ENCODE measurements at regions not wholly inside any gene's neighbourhood (a gene's known extent, or its start where the extent isn't known, plus 50 kb on each side); places are given as distances from the start of the nearest gene placed in this dataset.
"Not testable (repeated sequence)": the region's sequence is repeated elsewhere in the genome, so short reads cannot be mapped to it uniquely, and the experiment has no call there.

- DNase-seq (ENCODE audit: low read depth in 2 of 2), result no peak
- TF ChIP-seq CTCF (IDR thresholded peaks at IDR 0.05; ENCODE audit: low read depth, low read length), result no peak
- no peak overlapping the region for H3K4me3 ChIP-seq (replicated peaks in 1 of 2; ENCODE audit: low read depth in 2 of 2, low read length in 2 of 2)
Measured at GRCh38 chrX:42176789-42177188, 253.4 kb upstream of the CASK start.

GRCh38 chrX:42175843-42176242 is 252.5 kb upstream of the CASK start:
- no peak overlapping the region for H3K4me3 ChIP-seq (replicated peaks in 1 of 2; ENCODE audit: low read depth in 2 of 2, low read length in 2 of 2)
- no peak for DNase-seq (ENCODE audit: low read depth in 2 of 2)
- TF ChIP-seq CTCF (IDR thresholded peaks at IDR 0.05; ENCODE audit: low read depth, low read length), result no peak

DNA sequence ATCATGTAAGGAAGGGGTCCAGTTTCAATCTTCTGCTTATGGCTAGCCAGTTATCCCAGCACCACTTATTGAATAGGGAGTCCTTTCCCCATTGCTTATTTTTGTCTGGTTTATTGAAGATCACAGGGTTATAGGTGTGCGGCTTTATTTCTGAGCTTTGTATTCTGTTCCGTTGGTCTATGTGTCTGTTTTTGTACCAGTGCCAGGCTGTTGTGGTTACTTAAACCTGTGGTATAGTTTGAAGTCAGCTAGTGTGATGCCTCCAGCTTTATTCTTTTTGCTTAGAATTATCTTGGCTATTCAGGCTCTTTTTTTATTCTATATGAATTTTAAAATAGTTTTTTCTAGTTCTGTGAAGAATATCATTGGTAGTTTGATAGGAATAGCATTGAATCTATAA is 234.6 kb upstream of the CASK start:
- DNase-seq (ENCODE audit: low read depth in 2 of 2), result not testable (repeated sequence)

DNA sequence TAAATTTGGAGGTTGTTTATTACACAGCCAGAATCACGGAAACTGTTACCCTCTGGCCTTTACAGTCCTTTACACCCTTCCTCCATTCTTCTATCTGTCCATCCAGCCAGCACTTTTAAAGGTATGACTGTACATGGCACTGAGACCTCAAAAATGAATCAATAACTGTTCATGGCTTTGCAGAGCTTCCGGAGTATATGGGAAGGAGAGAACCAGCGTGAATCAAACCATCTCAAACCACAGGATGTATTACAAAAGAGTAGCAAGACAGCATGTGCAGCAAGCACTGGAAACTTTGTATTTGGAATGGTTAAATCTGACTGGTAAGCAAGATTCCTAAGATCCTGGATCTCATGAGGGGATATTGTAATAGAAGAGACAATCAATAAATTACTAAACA is 228.5 kb upstream of the CASK start:
- DNase-seq (ENCODE audit: low read depth in 2 of 2), result peak in 1 of 2 donors; percentile 3
- no peak overlapping the region for H3K4me3 ChIP-seq (replicated peaks in 1 of 2; ENCODE audit: low read depth in 2 of 2, low read length in 2 of 2)
- no peak for TF ChIP-seq CTCF (IDR thresholded peaks at IDR 0.05; ENCODE audit: low read depth, low read length)

More for the DNA sequence above, 234.6 kb upstream of the CASK start:
- not testable (repeated sequence) for H3K4me3 ChIP-seq (replicated peaks in 1 of 2; ENCODE audit: low read depth in 2 of 2, low read length in 2 of 2)

- no peak overlapping the region for H3K4me3 ChIP-seq (replicated peaks in 1 of 2; ENCODE audit: low read depth in 2 of 2, low read length in 2 of 2)
- no peak for TF ChIP-seq CTCF (IDR thresholded peaks at IDR 0.05; ENCODE audit: low read depth, low read length)
- peak; percentile 1 to 56 for DNase-seq (ENCODE audit: low read depth in 2 of 2)
Measured at GRCh38 chrX:42149765-42150164, 226.4 kb upstream of the CASK start.

DNA sequence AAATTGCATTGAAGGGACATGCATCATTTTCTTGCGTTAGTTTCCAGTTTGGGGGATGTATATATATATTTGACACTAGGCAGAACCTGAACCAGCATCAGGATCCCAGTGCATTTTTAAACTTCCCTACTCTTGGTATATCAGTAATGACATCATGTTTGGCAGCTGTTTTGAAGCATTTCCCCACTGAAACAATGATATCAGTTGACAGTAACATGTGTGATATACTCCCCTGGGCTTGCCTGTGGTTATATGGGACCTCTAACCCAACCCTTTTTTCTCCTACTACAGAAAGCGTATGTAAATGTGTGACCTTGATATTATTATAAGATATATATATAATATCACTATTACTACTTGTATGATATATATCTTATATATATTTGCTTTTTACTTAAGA is 225.9 kb upstream of the CASK start:
- peak in 1 of 2 donors; percentile 14 for DNase-seq (ENCODE audit: low read depth in 2 of 2)
- H3K4me3 ChIP-seq (replicated peaks in 1 of 2; ENCODE audit: low read depth in 2 of 2, low read length in 2 of 2), result no peak overlapping the region
- no peak for TF ChIP-seq CTCF (IDR thresholded peaks at IDR 0.05; ENCODE audit: low read depth, low read length)

GRCh38 chrX:42143866-42144592 is 220.7 kb upstream of the CASK start:
- TF ChIP-seq CTCF (IDR thresholded peaks at IDR 0.05; ENCODE audit: low read depth, low read length), result no peak
- DNase-seq (ENCODE audit: low read depth in 2 of 2), result no peak
- no peak overlapping the region for H3K4me3 ChIP-seq (replicated peaks in 1 of 2; ENCODE audit: low read depth in 2 of 2, low read length in 2 of 2)
